ENCODE measurements at regions not wholly inside any gene's neighbourhood (a gene's known extent, or its start where the extent isn't known, plus 50 kb on each side); places are given as distances from the start of the nearest gene placed in this dataset.

DNA sequence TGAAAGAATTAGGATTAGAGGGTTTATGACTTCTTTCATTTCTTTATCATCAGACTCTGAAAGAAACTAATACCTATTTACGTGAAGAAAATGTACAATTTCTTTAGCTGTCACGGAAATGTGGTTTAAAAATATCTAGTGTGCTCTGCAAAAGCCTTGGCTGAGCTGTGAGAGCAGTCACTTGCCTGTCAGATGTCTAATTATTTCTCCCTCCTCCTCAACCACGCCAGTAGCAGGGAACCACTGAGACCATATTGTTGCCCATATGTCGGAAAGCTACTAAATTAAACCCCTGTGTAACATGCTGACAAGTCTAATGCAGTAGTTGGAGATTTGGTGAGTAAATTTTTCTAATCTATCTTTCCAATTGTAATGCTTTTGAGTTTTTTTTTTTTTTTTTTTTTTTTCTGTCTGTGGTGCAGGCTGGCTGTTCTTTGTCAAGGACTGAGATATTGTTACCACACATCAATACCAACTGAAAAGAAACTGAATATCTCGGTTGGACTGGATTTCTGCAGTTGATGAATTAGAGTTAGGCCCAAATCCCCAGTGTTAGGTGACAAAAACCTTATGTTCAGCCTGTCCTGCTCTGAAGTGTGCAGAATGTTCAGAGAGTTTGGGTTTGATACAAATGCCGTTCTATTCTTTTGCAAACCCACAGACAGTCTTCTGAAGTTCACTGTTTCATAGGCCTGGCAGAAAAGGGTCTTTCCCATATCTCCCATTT is 302.9 kb upstream of the SYNCRIP start:
- Histone ChIP-seq H3K36me3 (no peaks in the 10 kb centered on the region), H3K27me3 (replicated peaks; ENCODE audit: insufficient read depth) (no peaks in the 10 kb centered on the region), H3K4me1 (ENCODE audit: control insufficient read depth in 1 of 2, low read depth in 2 of 2) (no peaks in the 10 kb centered on the region), H3K27ac (no peak overlapping the region), H3K4me3 (no peak overlapping the region), H3K9me3 (no peaks in the 10 kb centered on the region)
- ATAC-seq (ENCODE audit: insufficient number of reproducible peaks, low FRiP score, low read depth) (no peak), DNase-seq (ENCODE audit: low spot score) (no peak)
- TF ChIP-seq, protein P1, sequence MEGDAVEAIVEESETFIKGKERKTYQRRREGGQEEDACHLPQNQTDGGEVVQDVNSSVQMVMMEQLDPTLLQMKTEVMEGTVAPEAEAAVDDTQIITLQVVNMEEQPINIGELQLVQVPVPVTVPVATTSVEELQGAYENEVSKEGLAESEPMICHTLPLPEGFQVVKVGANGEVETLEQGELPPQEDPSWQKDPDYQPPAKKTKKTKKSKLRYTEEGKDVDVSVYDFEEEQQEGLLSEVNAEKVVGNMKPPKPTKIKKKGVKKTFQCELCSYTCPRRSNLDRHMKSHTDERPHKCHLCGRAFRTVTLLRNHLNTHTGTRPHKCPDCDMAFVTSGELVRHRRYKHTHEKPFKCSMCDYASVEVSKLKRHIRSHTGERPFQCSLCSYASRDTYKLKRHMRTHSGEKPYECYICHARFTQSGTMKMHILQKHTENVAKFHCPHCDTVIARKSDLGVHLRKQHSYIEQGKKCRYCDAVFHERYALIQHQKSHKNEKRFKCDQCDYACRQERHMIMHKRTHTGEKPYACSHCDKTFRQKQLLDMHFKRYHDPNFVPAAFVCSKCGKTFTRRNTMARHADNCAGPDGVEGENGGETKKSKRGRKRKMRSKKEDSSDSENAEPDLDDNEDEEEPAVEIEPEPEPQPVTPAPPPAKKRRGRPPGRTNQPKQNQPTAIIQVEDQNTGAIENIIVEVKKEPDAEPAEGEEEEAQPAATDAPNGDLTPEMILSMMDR (IDR thresholded peaks at IDR 0.05): no peak

DNA sequence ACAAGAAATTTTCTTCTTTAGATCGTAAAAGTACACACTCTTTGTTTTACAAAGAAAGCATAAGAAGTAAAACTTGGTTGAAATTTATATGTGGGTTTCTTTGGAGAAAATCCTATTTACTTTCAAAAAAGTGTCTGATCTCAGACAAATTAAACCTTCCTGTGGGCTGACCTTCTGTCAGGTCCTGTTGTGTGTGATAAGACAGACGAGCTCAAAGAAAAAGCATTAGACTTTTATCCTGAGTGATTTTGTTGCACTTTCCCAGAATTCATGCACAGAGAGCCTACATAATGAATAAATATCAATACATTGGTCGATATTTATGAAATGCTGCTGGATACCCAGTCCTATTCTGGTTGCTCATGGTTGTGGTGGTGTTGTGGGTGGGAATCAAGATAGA is 302.1 kb upstream of the SYNCRIP start:
- DNase-seq (ENCODE audit: low spot score): no peak
- H3K27me3 ChIP-seq (replicated peaks; ENCODE audit: insufficient read depth): no peaks in the 10 kb centered on the region
- no peak overlapping the region for H3K27ac ChIP-seq
- no peaks in the 10 kb centered on the region for H3K4me1 ChIP-seq (ENCODE audit: control insufficient read depth in 1 of 2, low read depth in 2 of 2)
- TF ChIP-seq, protein P1 (IDR thresholded peaks at IDR 0.05): no peak
- H3K9me3 ChIP-seq: no peaks in the 10 kb centered on the region
- no peak for ATAC-seq (ENCODE audit: insufficient number of reproducible peaks, low FRiP score, low read depth)
- H3K4me3 ChIP-seq: no peak overlapping the region
- no peaks in the 10 kb centered on the region for H3K36me3 ChIP-seq

DNA sequence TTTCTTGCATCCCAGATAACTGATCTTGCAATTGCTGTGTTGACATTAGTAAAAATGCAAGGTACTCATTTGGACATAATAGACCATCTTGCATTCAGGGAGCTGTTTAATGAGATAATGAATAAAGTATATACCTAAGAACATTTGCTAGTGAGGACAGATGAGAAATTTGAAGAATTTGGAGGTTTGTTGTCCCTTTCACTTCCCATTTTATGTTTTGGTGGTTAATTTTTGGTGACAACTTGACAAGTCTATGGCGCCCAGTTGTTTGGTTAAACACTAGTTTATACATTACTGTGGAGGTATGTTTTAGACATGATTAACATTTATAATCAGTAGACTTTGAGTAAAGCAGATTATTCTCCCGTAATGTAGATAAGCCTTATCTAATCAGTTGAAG is 300.2 kb upstream of the SYNCRIP start:
- Histone ChIP-seq H3K27ac (no peak overlapping the region), H3K9me3 (no peaks in the 10 kb centered on the region), H3K4me1 (ENCODE audit: control insufficient read depth in 1 of 2, low read depth in 2 of 2) (no peaks in the 10 kb centered on the region), H3K36me3 (no peaks in the 10 kb centered on the region), H3K27me3 (replicated peaks; ENCODE audit: insufficient read depth) (no peaks in the 10 kb centered on the region), H3K4me3 (no peak overlapping the region)
- DNase-seq (ENCODE audit: low spot score): no peak
- TF ChIP-seq, protein P1 (IDR thresholded peaks at IDR 0.05): no peak
- ATAC-seq (ENCODE audit: insufficient number of reproducible peaks, low FRiP score, low read depth): no peak

DNA sequence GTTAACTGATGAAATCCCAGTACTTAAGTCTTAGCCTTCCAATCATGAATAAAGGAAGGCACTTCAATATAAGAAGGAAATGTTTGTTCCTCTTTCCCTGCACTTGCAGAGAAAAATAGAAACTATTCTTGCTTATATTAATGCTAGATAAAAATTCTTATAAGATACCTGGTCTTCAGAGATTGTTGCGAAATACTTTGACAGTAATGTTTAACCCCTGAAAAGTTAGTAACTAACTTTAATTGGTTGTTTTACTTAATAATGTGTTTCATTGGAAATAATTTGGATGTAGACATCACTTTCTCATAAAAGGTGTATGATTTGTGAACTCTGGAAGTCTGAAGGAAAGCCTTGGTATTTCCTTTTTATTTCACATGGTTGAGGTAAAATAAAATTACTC is 294.2 kb upstream of the SYNCRIP start:
- no peak overlapping the region for H3K27ac ChIP-seq
- DNase-seq (ENCODE audit: low spot score) (no peak), ATAC-seq (ENCODE audit: insufficient number of reproducible peaks, low FRiP score, low read depth) (no peak)
- H3K4me1 ChIP-seq (ENCODE audit: control insufficient read depth in 1 of 2, low read depth in 2 of 2): no peaks in the 10 kb centered on the region
- H3K36me3 ChIP-seq: no peaks in the 10 kb centered on the region
- H3K9me3 ChIP-seq: no peaks in the 10 kb centered on the region
- H3K27me3 ChIP-seq (replicated peaks; ENCODE audit: insufficient read depth): no peaks in the 10 kb centered on the region
- H3K4me3 ChIP-seq: no peak overlapping the region
- TF ChIP-seq, protein P1 (IDR thresholded peaks at IDR 0.05): no peak

DNA sequence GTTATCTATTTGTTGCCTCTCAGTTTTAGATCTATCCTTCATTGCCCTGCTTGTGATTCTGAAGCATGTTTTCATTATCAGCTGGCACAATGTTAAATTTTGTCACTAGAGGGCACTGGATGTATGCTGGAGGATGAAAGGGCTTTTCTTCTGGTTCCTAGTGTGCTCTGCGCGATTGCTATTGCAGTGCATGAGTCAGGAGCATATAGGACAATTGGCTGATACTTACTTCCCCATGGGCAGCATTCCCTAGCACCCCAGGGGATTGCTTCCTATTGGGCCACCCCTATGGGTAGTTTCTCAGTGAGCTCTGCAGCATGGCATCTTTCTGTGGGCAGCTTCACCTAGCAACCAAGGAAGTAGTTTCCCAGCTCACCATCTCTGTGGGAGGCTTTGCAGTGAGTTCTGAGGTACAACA is 280.3 kb upstream of the SYNCRIP start:
- no peak overlapping the region for H3K4me3 ChIP-seq
- no peaks in the 10 kb centered on the region for H3K27me3 ChIP-seq (replicated peaks; ENCODE audit: insufficient read depth)
- TF ChIP-seq, protein P1 (IDR thresholded peaks at IDR 0.05): peak; percentile 63
- no peak overlapping the region for H3K27ac ChIP-seq
- H3K36me3 ChIP-seq: no peaks in the 10 kb centered on the region
- ATAC-seq (ENCODE audit: insufficient number of reproducible peaks, low FRiP score, low read depth): no peak
- DNase-seq (ENCODE audit: low spot score): no peak
- H3K9me3 ChIP-seq: no peaks in the 10 kb centered on the region
- H3K4me1 ChIP-seq (ENCODE audit: control insufficient read depth in 1 of 2, low read depth in 2 of 2): no peaks in the 10 kb centered on the region

All from thoracic aorta (tissue), 2 donors.